CD4-positive, alpha-beta T cell treated with Interleukin-6 for 4 hours (primary cell): ENCODE measurements at regions not wholly inside any gene's neighbourhood (a gene's known extent, or its start where the extent isn't known, plus 50 kb on each side); places are given as distances from the start of the nearest gene placed in this dataset.

Experiments
- DNase-seq: peaks from one replicate; pipeline ENCODE4 v3.0.0-alpha.2; 2020; ENCODE audit warnings: mixed read lengths

DNA sequence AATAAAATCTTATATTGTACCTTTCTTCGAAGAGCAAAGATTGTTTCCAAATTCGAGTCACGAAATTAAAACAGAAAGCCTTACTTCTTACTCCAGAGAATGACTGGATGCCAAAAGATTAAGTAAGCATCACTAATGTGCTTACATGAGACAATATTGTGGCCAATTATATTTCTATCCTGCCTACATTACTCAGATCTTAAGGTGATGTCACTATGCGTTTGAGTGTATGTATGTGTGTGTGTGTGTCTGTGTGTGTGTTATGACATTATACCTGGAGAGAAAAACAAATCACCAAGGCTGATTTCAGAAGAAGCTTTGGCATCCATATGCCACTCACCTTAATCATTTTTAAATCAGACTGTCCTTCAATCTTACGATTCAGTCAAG lies 556.3 kb downstream of the PPARGC1A start:
- DNase-seq, result no peak

- DNase-seq, result no peak
Observed at GRCh38 chr4:23332313-23332712, 557.5 kb downstream of the PPARGC1A start.

DNA sequence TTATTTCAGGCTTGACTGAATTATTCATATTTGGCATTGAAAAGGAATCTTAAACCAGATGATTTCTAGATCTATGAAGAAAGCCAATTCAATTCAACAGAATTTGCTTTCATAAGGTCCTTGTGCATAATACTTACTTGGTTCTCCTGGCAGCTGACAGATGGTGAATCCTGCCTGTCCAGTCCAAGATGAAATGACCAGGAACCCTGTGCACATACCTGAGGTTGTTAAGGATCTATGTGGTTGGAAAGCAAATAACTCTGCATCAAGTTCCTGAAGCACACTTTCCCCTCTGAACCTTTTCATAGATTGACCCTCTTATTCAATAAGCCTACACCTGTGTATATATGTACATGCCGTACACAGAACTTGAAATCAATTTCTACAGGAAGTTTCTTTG lies 562.7 kb downstream of the PPARGC1A start:
- no peak for DNase-seq

- no peak for DNase-seq
Observed at GRCh38 chr4:23324021-23324690, 565.7 kb downstream of the PPARGC1A start.

DNA sequence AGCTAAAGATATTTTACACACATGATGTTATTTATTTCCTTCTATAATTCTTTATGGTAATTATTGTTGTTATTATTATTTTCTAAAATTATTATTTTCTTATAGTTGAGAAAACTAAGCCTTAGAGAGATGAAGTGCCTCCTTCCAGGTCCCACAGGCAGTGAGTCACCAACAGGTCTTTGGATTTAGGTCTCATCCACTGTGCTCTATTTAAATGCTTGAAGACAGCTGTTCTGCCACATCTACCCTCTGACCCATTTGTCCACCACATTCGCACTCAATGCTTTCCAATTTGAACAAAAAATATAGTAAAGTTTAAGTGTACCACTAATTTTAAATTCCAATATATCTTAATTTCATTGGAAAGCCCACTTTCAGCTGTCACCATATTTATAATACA lies 566.4 kb downstream of the PPARGC1A start:
- no peak for DNase-seq

GRCh38 chr4:23322732-23323131 lies 567.1 kb downstream of the PPARGC1A start:
- no peak for DNase-seq

DNA sequence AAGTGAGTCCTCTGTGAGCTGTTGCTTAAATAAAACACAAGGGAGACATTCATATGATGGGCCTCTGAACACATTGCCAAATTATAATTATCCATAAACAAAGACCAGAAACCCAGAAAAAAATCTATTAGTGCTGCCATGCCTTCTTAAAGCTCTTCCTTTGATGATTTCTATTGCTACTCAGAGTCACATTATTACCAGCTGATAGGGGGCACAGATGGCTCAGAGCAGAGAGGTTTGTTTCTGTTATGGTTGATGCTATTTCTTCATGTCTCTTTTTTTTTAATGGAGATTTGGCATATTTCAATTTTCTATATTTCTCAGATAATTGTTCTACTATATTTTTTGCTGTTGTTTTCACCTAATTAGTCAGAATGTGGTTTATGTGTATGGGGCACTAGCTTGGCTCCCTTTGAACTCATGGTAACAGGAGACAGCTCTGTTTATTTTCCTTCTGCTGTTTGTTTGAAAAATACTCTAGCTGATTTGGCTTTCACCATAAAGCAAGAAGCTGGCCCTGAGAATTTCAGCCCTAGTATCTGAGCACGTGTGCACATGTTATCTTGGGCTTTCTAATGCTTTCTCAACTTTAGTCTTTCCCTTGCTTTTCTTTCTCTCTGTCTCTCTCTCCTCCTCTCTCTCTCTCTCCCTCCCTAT lies 568.8 kb downstream of the PPARGC1A start:
- DNase-seq, result no peak

DNA sequence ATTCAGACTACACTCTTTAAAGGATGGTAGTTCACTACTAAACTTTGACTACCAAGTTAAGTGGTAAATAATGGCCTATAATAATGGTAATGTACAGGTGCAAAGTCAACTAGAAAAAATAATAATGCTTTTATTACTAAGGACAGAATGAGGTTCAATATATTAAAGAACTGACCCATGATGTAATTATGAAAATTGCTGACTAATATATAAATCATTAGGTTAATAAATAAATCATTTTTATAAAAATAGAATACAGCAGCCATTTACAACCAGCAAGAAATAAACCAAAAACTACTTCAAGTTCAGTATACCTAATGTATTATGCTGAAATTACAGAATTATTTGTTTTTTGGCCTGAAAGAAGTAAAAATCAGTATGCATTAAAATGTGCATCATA lies 577.2 kb downstream of the PPARGC1A start:
- DNase-seq, result no peak

DNA sequence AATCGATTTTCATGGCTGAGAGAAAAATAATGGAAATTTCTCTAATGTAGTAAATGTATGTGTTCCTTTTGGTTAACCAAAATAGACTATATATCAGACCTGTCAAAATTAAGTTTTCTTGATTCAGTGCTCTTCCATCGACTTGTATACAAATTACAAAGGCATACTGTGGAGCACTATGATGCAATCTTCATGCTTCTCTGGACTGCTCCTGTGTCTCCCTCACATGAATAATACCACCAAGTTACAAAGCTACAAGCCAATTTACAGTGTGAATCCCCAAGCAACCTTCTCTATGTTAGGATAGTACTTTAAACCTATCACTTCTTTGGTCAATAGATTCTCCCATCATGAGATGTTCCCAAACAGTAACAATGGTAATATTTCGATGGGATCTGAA lies 577.9 kb downstream of the PPARGC1A start:
- no peak for DNase-seq

DNA sequence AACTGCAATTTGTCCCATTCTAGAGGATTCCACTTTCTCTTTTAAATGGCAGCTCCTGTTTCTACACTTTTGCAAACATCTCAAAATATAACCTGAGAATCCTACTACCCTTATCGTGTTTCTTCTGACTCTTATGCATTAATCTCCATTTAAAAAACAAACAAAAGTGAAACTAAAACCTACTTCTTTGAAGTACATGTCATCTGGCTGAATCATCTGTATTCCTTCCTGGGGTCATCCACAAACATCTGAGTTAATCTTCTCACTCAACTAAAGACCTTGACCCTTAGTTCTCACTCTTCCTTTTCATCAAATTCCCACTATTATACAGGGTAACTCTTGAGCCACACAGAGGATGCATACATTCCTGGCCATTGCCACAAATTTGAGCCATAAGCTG lies 584.8 kb downstream of the PPARGC1A start:
- no peak for DNase-seq

DNA sequence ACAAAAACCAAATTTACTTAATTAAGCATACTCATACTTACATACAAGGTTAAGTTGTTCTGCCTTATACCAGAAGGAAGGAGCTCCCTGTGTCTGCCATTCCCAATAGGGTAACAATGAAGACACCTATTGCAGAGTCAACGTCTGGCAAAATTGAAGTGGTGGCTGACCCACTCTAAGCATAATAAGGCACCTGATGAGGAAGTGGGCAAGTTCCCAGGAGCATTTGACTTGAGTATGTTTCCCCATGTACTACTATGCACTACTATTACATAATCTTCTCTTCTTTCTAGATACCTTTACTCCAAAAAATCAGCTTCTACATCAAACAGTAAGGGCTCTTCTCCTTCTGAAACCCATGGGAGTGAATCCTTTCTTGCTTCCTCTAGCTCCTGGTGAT lies 591.5 kb downstream of the PPARGC1A start:
- DNase-seq, result no peak

DNA sequence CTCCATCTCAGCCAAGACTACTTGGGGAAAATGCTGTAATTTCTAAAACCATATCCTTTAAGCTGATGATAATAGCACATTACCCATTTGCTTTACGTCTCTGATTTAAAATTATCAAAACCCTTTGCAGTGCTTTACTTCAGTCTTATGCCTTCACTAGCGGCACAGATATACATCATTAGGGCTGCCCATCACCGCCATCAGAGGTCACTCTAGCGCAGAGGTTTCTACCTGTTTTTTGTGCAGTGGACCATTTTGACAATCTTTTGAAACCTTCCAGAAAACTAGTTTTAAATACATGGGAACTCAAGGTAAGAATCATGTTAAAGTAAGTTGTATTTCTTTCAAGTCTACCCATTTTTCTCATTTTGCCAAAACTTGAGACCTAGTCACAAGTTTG lies 592.5 kb downstream of the PPARGC1A start:
- DNase-seq, result no peak

DNA sequence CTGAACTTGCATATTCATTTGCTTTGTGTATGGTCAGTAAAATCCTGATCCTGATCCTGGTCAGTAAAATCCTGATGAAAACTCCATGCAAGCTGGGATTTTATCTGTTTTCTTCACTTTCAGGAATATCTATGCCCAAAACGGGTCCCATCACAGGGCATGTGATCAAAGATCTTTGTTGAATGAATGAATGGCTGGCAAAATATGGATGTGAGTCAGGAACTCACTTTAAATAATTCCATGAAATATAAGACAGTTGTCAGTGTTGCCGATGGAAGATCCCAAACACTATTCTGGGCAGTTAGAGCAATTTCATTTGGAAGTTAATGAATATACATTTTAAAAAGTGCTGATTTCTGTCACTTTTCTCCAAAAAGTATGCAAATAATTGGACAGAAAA lies 598.4 kb downstream of the GBA3 start:
- DNase-seq, result no peak

DNA sequence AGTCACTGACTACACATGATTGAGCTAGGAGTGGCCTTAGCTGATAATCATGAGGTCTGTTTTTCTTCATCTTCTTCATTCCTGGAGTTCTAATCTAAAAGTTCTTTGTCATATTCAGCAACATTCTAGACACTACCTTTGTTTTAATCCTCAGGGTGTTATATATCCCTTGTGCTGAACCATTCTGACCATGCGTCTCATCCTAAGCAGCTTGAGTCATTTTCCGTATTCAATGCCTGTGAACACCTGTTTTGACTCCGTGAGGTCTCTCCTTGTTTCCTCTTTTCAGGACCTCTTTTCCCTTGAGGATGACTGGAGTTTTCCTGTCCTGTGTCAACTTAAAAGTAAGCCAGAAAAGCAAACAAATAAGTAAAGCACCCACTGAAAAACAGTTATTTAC lies 597.9 kb downstream of the GBA3 start:
- DNase-seq, result no peak

- DNase-seq, result no peak
Observed at GRCh38 chr4:23279377-23279986, 586.7 kb downstream of the GBA3 start.

DNA sequence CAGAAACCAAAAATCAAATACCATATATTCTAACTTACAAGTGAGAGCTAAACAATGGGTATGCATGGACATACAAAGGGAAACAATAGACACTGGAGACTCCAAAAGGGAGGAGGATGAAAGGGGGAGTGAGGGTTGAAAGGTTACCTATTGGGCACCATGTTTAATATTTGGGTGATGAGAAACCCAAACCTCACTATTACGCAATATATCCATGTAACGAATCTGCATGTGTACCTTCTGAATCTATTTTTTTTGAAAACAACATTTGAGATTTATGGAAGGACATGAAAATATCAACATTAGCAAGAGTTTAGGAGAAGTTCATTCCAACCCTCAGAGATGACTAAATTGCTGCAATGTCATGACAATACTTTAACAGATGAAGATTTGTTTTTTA lies 586.1 kb downstream of the GBA3 start:
- DNase-seq, result no peak

DNA sequence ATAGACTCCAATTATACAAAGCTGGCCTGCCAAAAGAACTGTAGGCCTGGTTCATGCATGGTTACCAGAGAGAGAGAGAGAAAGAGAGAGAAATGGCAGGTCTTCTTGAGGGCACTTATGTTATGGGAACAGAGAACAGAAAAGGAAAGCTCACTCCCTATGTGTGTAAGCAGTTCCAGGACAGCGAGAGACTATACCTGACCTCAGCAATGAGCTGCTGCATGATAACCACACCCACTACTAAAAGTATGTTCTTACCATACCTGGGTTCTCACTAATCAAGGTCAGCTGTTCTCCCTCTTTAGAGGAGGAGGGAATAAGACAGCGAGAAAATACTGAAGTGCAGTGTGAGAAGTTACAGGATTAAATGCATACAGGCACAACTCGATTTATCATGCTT lies 583.3 kb downstream of the GBA3 start:
- DNase-seq, result no peak

DNA sequence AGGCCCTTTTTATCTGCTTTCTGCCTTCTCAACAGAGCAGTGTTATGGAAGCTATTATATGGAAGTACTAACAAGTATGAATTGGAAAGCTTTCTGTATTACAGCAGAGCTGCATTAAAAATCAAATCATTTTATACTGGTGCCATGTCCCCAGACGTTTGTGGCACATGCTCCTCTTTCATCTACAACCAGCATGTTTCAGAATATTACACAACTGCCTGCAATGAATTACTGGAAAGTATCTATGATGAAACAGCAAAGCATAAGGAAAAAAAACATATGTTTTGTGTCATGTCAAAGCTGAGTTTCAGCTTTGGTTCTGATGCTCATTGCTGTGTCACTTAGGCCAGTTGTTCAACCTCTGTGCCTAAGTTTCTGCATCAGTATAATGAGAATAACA lies 576.8 kb downstream of the GBA3 start:
- no peak for DNase-seq

DNA sequence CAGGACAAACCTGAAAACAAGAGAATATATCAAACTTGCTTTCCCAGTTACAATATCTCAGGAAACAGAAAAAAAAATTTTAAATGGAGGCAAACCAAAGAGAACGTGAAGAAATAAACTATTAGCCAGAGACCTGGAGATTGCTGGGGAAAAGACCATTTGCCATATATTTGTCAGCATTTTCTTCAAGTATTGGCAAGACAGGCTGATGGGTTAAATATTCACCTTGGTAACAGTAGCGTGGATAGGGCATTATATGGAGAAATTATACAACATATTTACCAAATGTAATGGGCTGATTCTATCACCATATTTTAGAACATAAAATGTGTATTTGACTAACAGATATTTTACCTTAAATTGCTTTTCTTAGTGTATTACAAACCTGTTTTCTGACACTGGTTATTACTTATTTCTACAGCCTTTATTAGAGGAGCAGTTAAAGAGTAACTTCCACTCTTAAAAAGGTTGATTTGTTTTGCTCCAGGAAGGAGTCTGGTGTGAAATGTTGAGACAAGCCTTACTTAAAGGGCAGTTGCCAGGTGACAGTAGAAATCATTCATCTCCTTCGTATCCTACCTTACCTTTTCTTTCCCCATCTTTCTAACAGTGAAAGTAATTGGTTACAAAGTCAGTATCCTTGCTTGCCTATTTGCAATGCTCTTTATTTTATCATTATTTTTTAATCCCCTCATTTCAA lies 575.5 kb downstream of the GBA3 start:
- no peak for DNase-seq

GRCh38 chr4:23266401-23266800 lies 573.7 kb downstream of the GBA3 start:
- no peak for DNase-seq

DNA sequence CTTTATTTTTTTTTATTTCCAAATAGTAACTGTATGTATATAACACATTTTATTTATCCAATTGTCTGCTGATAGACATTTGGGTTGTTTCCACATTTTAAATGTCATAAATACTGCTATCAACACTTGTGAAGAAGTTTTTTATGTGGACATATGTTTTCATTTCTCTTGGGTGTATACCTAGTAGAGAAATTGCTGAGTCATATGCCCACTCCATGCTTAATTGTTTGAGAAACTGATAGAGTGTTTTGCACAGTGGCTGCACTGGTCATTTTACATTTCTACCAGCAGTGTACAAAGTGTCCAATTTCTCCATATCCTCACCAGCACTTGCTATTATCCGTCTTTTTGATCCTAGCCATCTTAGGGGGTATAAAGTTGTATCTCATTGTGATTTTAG lies 567.8 kb downstream of the GBA3 start:
- no peak for DNase-seq

GRCh38 chr4:23245203-23245832 lies 552.6 kb downstream of the GBA3 start:
- no peak for DNase-seq

DNA sequence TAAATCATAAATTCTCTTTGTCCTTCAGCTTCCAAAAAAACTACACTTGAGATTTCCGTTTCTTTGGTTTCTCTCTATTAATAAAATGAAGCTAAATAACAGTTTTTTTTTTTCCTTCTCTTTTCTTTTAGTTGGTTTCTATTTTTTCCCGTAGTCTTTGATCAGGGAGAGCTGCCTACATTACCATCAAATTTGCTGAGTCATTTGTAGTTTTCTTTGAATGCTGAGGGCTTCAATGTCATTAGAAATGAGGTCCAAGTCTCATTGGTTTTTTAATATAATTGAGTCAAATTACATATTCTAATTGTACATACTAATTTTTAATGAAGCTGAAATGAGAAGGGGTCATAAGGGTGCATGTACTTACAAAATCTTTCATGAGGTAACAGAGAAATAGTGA lies 550.2 kb downstream of the GBA3 start:
- DNase-seq, result no peak

- DNase-seq, result no peak
Observed at GRCh38 chr4:23241408-23241807, 548.7 kb downstream of the GBA3 start.
